ENCODE measurements at regions not wholly inside any gene's neighbourhood (a gene's known extent, or its start where the extent isn't known, plus 50 kb on each side); places are given as distances from the start of the nearest gene placed in this dataset.
"Not testable (repeated sequence)": the region's sequence is repeated elsewhere in the genome, so short reads cannot be mapped to it uniquely, and the experiment has no call there.

- no peak for TF ChIP-seq JUND (IDR thresholded peaks at IDR 0.05; ENCODE audit: low read depth)
- DNase-seq (ENCODE audit: low read depth in 1 of 2, low spot score in 1 of 2): no peak
- in situ Hi-C loops (cut with HindIII; ENCODE audit: low pct_unique_long_range_greater_than_20kb, low sequenced_read_pairs): no loop called here
Observed at GRCh38 chr12:87338681-87339080, 690.5 kb downstream of the C12orf50 start.

- TF ChIP-seq JUND (IDR thresholded peaks at IDR 0.05; ENCODE audit: low read depth): no peak
- DNase-seq (ENCODE audit: low read depth in 1 of 2, low spot score in 1 of 2): no peak
- in situ Hi-C loops (cut with HindIII; ENCODE audit: low pct_unique_long_range_greater_than_20kb, low sequenced_read_pairs): no loop called here
Observed at GRCh38 chr12:87336814-87337336, 692.3 kb downstream of the C12orf50 start.

- in situ Hi-C loops (cut with HindIII; ENCODE audit: low pct_unique_long_range_greater_than_20kb, low sequenced_read_pairs): no loop called here
- no peak for TF ChIP-seq JUND (IDR thresholded peaks at IDR 0.05; ENCODE audit: low read depth)
- no peak for DNase-seq (ENCODE audit: low read depth in 1 of 2, low spot score in 1 of 2)
Observed at GRCh38 chr12:87332987-87333726, 696.0 kb downstream of the C12orf50 start.

- in situ Hi-C loops (cut with HindIII; ENCODE audit: low pct_unique_long_range_greater_than_20kb, low sequenced_read_pairs); DNase-seq (ENCODE audit: low read depth in 1 of 2, low spot score in 1 of 2): not testable (repeated sequence)
Observed at GRCh38 chr12:87330071-87330555, 699.1 kb downstream of the C12orf50 start.

GRCh38 chr12:87329076-87329863 is 699.9 kb downstream of the C12orf50 start:
- no peak for TF ChIP-seq JUND (IDR thresholded peaks at IDR 0.05; ENCODE audit: low read depth)
- no peak for DNase-seq (ENCODE audit: low read depth in 1 of 2, low spot score in 1 of 2)
- in situ Hi-C loops (cut with HindIII; ENCODE audit: low pct_unique_long_range_greater_than_20kb, low sequenced_read_pairs): no loop called here

- in situ Hi-C loops (cut with HindIII; ENCODE audit: low pct_unique_long_range_greater_than_20kb, low sequenced_read_pairs): no loop called here
- TF ChIP-seq JUND (IDR thresholded peaks at IDR 0.05; ENCODE audit: low read depth): no peak
- DNase-seq (ENCODE audit: low read depth in 1 of 2, low spot score in 1 of 2): no peak
Observed at GRCh38 chr12:87323369-87323768, 705.8 kb downstream of the C12orf50 start.

GRCh38 chr12:87320724-87321123 is 708.5 kb downstream of the C12orf50 start:
- DNase-seq (ENCODE audit: low read depth in 1 of 2, low spot score in 1 of 2): no peak
- no peak for TF ChIP-seq JUND (IDR thresholded peaks at IDR 0.05; ENCODE audit: low read depth)
- in situ Hi-C loops (cut with HindIII; ENCODE audit: low pct_unique_long_range_greater_than_20kb, low sequenced_read_pairs): no loop called here

- DNase-seq (ENCODE audit: low read depth in 1 of 2, low spot score in 1 of 2): peak in 1 of 2 experiments; percentile 77
- in situ Hi-C loops (cut with HindIII; ENCODE audit: low pct_unique_long_range_greater_than_20kb, low sequenced_read_pairs): no loop called here
- no peak; the same call in 1 of the 2 replicates for TF ChIP-seq JUND (IDR thresholded peaks at IDR 0.05; ENCODE audit: low read depth)
Observed at GRCh38 chr12:87317302-87317701, 711.9 kb downstream of the C12orf50 start.

GRCh38 chr12:87311206-87311605 is 718.0 kb downstream of the C12orf50 start:
- no peak for TF ChIP-seq JUND (IDR thresholded peaks at IDR 0.05; ENCODE audit: low read depth)
- DNase-seq (ENCODE audit: low read depth in 1 of 2, low spot score in 1 of 2): no peak
- in situ Hi-C loops (cut with HindIII; ENCODE audit: low pct_unique_long_range_greater_than_20kb, low sequenced_read_pairs): no loop called here

- in situ Hi-C loops (cut with HindIII; ENCODE audit: low pct_unique_long_range_greater_than_20kb, low sequenced_read_pairs): no loop called here
- DNase-seq (ENCODE audit: low read depth in 1 of 2, low spot score in 1 of 2): no peak
- TF ChIP-seq JUND (IDR thresholded peaks at IDR 0.05; ENCODE audit: low read depth): no peak
Observed at GRCh38 chr12:87310126-87310525, 719.1 kb downstream of the C12orf50 start.

GRCh38 chr12:87305481-87305880 is 723.7 kb downstream of the C12orf50 start:
- DNase-seq (ENCODE audit: low read depth in 1 of 2, low spot score in 1 of 2): no peak
- in situ Hi-C loops (cut with HindIII; ENCODE audit: low pct_unique_long_range_greater_than_20kb, low sequenced_read_pairs): no loop called here
- no peak for TF ChIP-seq JUND (IDR thresholded peaks at IDR 0.05; ENCODE audit: low read depth)

- in situ Hi-C loops (cut with HindIII; ENCODE audit: low pct_unique_long_range_greater_than_20kb, low sequenced_read_pairs): no loop called here
- no peak for DNase-seq (ENCODE audit: low read depth in 1 of 2, low spot score in 1 of 2)
- no peak for TF ChIP-seq JUND (IDR thresholded peaks at IDR 0.05; ENCODE audit: low read depth)
Observed at GRCh38 chr12:87304406-87304805, 724.8 kb downstream of the C12orf50 start.
